ENCODE measurements at regions not wholly inside any gene's neighbourhood (a gene's known extent, or its start where the extent isn't known, plus 50 kb on each side); places are given as distances from the start of the nearest gene placed in this dataset.

GRCh38 chr4:103425406-103425805 is 227.3 kb upstream of the CENPE start:
- H3K27me3 ChIP-seq (replicated peaks; ENCODE audit: control insufficient read depth, insufficient read depth, low read length) = no peaks in the 10 kb centered on the region
- ChIA-PET CTCF (no interaction called here), POLR2A (no interaction called here)
- Mint-ChIP-seq H3K9me3 (ENCODE audit: unreplicated experiment) (no peaks in the 10 kb centered on the region), H3K27ac (ENCODE audit: unreplicated experiment) (peak overlapping the region; percentile 90), H3K4me3 (ENCODE audit: unreplicated experiment) (no peak overlapping the region), H3K27me3 (ENCODE audit: insufficient read depth, unreplicated experiment) (no peaks in the 10 kb centered on the region), H3K36me3 (ENCODE audit: insufficient read depth, unreplicated experiment) (no peaks in the 10 kb centered on the region), H3K4me1 (ENCODE audit: low read depth, unreplicated experiment) (peaks cover 11% of the 10 kb centered on the region)
- no peaks in the 10 kb centered on the region for H3K9me3 ChIP-seq
- H3K4me1 ChIP-seq = peaks cover 13% of the 10 kb centered on the region
- BruUV-seq (replicated peaks) = no TSS peak
- intact Hi-C loops (cut with micrococcal nuclease; ENCODE audit: unreplicated experiment) = loop anchor here (1.0 to 10.0 kb wide), 2 partner anchors 63 to 221 kb away; no protein-coding TSS in a partner anchor
- no peaks in the 10 kb centered on the region for H3K36me3 ChIP-seq (ENCODE audit: control insufficient read depth, insufficient read depth, low read length)
- H3K4me3 ChIP-seq (ENCODE audit: low read depth, low read length) = no peak overlapping the region
- TF ChIP-seq, protein P1, sequence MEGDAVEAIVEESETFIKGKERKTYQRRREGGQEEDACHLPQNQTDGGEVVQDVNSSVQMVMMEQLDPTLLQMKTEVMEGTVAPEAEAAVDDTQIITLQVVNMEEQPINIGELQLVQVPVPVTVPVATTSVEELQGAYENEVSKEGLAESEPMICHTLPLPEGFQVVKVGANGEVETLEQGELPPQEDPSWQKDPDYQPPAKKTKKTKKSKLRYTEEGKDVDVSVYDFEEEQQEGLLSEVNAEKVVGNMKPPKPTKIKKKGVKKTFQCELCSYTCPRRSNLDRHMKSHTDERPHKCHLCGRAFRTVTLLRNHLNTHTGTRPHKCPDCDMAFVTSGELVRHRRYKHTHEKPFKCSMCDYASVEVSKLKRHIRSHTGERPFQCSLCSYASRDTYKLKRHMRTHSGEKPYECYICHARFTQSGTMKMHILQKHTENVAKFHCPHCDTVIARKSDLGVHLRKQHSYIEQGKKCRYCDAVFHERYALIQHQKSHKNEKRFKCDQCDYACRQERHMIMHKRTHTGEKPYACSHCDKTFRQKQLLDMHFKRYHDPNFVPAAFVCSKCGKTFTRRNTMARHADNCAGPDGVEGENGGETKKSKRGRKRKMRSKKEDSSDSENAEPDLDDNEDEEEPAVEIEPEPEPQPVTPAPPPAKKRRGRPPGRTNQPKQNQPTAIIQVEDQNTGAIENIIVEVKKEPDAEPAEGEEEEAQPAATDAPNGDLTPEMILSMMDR (IDR thresholded peaks at IDR 0.05; ENCODE audit: insufficient read depth in 1 of 2, low read depth in 1 of 2, low read length in 1 of 2, severe bottlenecking in 1 of 2, unreplicated experiment in 1 of 2) = no peak
- no peak for DNase-seq

DNA sequence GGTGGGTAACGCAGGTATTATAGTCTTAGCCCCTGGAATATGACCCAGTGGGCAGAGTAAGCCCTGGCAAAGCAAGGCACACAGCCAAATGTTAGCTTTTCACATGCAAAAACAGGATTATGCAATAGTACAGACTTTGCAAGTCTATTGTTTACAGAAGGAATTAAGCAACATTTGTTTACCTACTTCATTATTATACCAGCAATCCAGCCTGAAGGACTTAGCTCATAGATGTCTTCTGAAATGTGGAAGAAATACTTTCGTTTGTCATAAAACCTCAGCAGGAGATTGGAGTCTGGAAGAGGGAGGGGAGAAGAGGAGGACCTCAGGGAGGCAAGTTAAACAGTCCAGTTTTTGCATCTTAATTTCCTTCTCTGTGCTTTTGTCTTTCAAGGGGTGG is 226.7 kb upstream of the CENPE start:
- TF ChIP-seq, protein P1 (IDR thresholded peaks at IDR 0.05; ENCODE audit: insufficient read depth in 1 of 2, low read depth in 1 of 2, low read length in 1 of 2, severe bottlenecking in 1 of 2, unreplicated experiment in 1 of 2) = no peak
- peak overlapping the region; percentile 39 for H3K4me3 Mint-ChIP-seq (ENCODE audit: unreplicated experiment)
- peak overlapping the region; percentile 90 for H3K27ac Mint-ChIP-seq (ENCODE audit: unreplicated experiment)
- peaks cover 13% of the 10 kb centered on the region for H3K4me1 ChIP-seq
- intact Hi-C loops (cut with micrococcal nuclease; ENCODE audit: unreplicated experiment) = loop anchor here (1.0 to 10.0 kb wide), 3 partner anchors 53 to 220 kb away; no protein-coding TSS in a partner anchor
- no peaks in the 10 kb centered on the region for H3K36me3 ChIP-seq (ENCODE audit: control insufficient read depth, insufficient read depth, low read length)
- no peaks in the 10 kb centered on the region for H3K27me3 Mint-ChIP-seq (ENCODE audit: insufficient read depth, unreplicated experiment)
- no peaks in the 10 kb centered on the region for H3K36me3 Mint-ChIP-seq (ENCODE audit: insufficient read depth, unreplicated experiment)
- BruUV-seq (replicated peaks) = no TSS peak
- ChIA-PET CTCF (no interaction called here), POLR2A (no interaction called here)
- H3K4me3 ChIP-seq (ENCODE audit: low read depth, low read length) = no peak overlapping the region
- H3K9me3 ChIP-seq = no peaks in the 10 kb centered on the region
- peak in 1 of 2 experiments; percentile 53 for DNase-seq
- H3K4me1 Mint-ChIP-seq (ENCODE audit: low read depth, unreplicated experiment) = peaks cover 11% of the 10 kb centered on the region
- no peaks in the 10 kb centered on the region for H3K9me3 Mint-ChIP-seq (ENCODE audit: unreplicated experiment)
- no peaks in the 10 kb centered on the region for H3K27me3 ChIP-seq (replicated peaks; ENCODE audit: control insufficient read depth, insufficient read depth, low read length)

DNA sequence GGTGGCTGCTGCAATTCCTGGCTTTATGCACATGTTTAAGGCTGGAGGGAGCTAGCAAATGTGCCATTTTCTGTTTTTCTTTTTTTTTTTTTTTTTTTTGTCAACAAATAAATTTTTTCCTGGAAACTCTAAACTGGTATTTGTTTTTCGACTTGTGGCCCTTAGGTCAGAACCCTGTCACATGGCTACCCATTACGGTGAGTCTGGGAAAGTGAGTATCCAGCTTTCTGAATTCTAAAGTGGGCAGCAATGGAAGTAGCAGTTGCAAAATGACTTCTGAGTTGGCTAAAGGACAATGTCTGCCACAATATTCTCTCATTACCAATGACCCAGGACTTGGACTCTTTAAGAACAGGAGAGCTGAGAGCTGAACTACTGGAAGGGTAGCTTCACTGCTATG is 225.1 kb upstream of the CENPE start:
- BruUV-seq (replicated peaks) = no TSS peak
- TF ChIP-seq, protein P1 (IDR thresholded peaks at IDR 0.05; ENCODE audit: insufficient read depth in 1 of 2, low read depth in 1 of 2, low read length in 1 of 2, severe bottlenecking in 1 of 2, unreplicated experiment in 1 of 2) = no peak

More for the DNA sequence above, 225.1 kb upstream of the CENPE start:
- DNase-seq = no peak
- Histone ChIP-seq H3K4me3 (ENCODE audit: low read depth, low read length) (no peak overlapping the region), H3K36me3 (ENCODE audit: control insufficient read depth, insufficient read depth, low read length) (no peaks in the 10 kb centered on the region), H3K4me1 (peaks cover 13% of the 10 kb centered on the region), H3K27me3 (replicated peaks; ENCODE audit: control insufficient read depth, insufficient read depth, low read length) (no peaks in the 10 kb centered on the region), H3K9me3 (no peaks in the 10 kb centered on the region)
- intact Hi-C loops (cut with micrococcal nuclease; ENCODE audit: unreplicated experiment) = loop anchor here (10.0 kb wide), 1 partner anchor 218 kb away; no protein-coding TSS in a partner anchor
- Mint-ChIP-seq H3K9me3 (ENCODE audit: unreplicated experiment) (no peaks in the 10 kb centered on the region), H3K4me1 (ENCODE audit: low read depth, unreplicated experiment) (peaks cover 11% of the 10 kb centered on the region), H3K4me3 (ENCODE audit: unreplicated experiment) (no peak overlapping the region), H3K36me3 (ENCODE audit: insufficient read depth, unreplicated experiment) (no peaks in the 10 kb centered on the region), H3K27me3 (ENCODE audit: insufficient read depth, unreplicated experiment) (no peaks in the 10 kb centered on the region), H3K27ac (ENCODE audit: unreplicated experiment) (no peak overlapping the region)
- ChIA-PET CTCF (no interaction called here), POLR2A (no interaction called here)
